ENCODE measurements at regions not wholly inside any gene's neighbourhood (a gene's known extent, or its start where the extent isn't known, plus 50 kb on each side); places are given as distances from the start of the nearest gene placed in this dataset.
"Not testable (repeated sequence)": the region's sequence is repeated elsewhere in the genome, so short reads cannot be mapped to it uniquely, and the experiment has no call there.

GRCh38 chr4:188754372-188755002, 615.2 kb downstream of the TRIML1 start:
- no peak for DNase-seq

DNA sequence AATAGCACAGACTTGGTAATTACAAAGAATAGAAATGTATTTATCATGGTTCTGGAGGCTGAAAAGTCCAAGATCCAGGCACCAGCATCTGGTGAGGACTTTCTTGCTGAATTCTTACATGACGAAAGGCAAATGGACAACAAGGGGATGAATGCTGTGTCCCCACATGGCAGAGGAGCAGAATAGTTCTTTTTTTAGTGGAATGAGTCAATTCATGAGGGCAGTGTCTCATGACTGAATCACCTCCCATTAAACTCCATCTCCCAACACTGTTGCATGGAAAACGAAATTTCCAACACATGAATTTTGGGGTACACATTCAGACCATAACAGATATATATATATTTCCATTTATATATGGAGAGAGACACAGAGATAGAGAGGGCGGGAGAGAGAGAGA, 628.3 kb downstream of the TRIML1 start:
- DNase-seq = no peak

DNA sequence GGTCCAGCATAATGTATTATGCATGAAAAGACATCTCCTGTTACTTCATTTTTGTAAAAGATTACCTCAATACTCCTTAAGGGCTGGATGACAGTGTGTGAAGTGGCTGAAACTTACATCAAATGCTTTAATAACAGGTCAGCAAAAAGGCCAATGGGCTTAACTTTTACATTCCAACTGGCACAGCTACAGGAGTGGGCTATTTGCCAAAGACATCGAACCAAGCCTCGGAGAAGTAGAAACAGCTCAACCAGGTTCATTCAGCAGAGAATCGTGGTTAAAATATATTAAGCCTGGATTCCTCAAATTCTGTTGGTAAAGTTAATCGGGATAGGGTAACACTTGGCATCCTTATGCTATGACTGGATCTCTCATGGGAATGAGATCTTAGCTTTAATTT, 639.7 kb downstream of the TRIML1 start:
- DNase-seq = no peak

DNA sequence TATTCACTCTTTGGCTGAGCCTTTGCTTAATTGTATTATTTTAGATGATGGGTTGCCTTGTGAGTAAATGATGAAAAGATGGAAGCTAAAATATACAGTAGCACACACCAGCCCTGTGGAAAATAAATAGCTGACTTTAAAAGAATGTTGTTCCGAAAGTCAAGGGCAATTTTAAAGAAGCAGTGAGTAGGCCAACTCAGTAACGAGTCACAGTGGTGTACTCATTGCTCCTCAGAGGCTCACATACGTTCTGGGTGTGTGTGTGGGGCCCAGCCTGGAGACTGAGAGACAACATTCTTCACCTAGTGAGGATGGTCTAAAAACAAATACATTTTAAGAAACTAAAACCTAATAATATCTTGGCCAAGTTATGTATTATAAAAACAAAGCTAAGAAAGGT, 640.3 kb downstream of the TRIML1 start:
- DNase-seq = no peak

DNA sequence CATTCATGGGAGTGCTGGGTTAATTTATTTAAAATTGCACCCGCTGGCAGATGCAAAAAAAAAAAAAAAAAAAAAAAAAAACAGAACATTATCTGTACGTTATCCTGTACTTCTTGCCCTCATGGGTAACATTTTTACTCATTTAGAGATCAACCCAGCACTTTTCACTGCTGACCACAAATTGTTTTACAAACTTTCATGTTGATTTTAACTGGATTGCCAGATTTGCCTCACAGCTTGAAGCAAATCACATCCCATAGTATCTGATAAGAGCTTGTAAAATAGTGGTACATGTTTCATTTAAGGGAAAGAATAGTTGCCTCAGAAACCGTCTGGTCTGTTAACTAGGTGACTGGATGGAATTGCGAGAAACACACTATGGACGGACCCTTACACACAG, 640.8 kb downstream of the TRIML1 start:
- DNase-seq = no peak

GRCh38 chr4:188780686-188781085, 641.4 kb downstream of the TRIML1 start:
- no peak for DNase-seq

- no peak for DNase-seq
Measured at GRCh38 chr4:188781655-188782054, 642.4 kb downstream of the TRIML1 start.

GRCh38 chr4:188783175-188783574, 643.9 kb downstream of the TRIML1 start:
- no peak for DNase-seq

DNA sequence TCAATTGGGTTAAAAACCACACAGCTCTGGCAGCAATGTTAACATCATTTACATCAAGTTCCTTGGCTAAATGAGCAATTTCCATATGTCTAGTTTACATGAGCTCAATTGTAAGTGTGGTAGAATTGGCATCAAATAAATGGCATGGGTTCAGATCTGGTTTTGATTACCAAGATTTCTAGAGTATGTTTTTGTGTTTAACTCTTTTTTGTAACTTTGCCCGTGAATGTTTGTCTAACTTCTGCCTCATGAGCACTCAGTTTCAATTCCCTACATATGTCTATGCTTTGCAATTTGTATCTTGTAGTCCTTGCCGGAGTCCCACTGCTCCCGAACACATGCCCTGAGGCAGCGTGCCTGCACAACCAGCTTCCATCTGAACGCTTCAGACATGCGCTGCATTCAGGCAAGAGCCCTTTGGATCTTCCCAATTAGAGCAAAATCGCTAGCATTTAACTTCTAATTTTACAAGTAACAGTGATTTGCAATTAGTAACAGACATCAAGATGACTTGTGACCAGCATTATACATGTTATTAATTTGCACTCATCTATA, 644.4 kb downstream of the TRIML1 start:
- no peak for DNase-seq

DNA sequence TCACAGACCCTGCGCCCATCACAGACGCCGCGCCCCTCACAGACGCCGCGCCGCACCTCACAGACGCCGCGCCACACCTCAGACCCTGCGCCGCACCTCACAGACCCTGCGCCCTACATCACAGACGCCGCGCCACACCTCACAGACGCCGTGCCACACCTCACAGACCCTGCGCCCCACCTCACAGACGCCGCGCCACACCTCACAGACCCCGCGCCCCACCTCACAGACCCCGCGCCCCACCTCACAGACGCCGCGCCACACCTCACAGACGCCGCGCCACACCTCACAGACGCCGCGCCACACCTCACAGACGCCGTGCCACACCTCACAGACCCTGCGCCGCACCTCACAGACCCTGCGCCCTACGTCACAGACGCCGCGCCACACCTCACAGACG, 657.4 kb downstream of the TRIML1 start:
- DNase-seq = not testable (repeated sequence)

DNA sequence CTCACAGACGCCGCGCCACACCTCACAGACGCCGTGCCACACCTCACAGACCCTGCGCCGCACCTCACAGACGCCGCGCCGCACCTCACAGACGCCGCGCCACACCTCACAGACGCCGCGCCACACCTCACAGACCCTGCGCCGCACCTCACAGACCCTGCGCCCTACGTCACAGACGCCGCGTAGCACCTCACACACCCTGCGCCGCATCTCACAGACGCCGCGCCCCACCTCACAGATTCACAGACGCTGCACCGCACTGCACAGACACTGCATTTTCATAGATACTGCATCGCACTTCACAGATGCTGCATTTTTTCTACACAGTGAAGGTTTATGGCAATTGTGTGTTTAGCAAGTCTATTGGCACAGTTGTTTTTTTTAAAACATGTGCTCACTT, 657.8 kb downstream of the TRIML1 start:
- not testable (repeated sequence) for DNase-seq

GRCh38 chr4:188804861-188805260, 665.6 kb downstream of the TRIML1 start:
- no peak for DNase-seq

DNA sequence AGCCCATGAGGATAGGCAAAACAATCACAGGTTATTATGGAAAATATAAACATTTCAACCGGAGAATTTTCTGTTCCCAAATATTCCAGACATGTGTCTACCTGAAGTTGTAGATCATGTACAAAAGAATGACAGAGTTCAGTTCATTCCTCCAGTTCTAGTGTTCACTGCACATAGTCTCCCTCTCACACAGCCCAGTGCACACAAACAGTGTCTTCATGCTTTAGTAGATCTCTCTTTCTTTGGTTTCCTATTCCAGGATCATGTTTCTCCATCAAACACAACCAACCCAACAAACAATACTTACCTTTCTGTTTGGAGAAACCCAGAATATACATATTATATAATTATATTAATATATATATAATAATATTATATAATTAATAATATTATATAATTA, 671.9 kb downstream of the TRIML1 start:
- no peak for DNase-seq

GRCh38 chr4:188812644-188813043, 673.4 kb downstream of the TRIML1 start:
- DNase-seq = no peak

- no peak for DNase-seq
Measured at GRCh38 chr4:188818300-188818699, 679.1 kb downstream of the TRIML1 start.

DNA sequence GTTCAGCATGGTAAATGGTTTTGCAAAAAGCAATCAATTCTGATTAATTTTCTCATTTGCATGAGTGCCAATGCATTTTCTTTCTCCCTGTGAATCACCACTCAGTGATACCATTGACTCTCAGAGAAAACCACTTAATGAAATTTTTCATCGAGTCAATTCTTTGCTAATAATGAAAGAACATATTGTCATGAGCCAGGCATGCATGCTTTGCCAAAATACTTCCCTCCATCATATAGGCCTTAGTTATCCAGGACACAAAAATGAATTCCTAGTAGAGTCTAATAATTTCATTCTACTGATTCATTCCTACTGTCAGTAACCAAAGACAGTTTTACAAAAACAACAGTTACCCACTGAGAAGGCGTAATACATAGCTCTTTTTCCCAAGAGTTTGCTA, 680.0 kb downstream of the TRIML1 start:
- no peak for DNase-seq

GRCh38 chr4:188821500-188821899, 682.3 kb downstream of the TRIML1 start:
- DNase-seq = no peak

DNA sequence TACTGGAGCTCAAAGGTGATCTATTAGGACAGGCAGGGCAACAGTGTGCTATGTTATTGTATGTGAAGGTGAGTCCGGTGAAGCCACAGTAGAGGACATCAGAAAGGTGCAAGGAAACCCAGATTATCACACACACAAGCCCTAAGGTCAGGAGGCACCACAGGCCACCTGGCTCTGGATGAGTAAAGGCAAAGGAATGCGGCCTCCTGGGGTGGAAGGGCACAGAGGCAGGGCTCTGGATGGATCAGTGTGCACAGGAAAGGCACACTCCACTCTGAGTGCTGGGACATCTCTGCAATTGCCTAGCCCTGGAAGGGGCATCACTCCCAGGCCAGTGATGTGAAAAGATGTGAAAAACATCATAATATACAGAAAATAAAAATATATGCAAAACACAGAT, 683.5 kb downstream of the TRIML1 start:
- DNase-seq = no peak

DNA sequence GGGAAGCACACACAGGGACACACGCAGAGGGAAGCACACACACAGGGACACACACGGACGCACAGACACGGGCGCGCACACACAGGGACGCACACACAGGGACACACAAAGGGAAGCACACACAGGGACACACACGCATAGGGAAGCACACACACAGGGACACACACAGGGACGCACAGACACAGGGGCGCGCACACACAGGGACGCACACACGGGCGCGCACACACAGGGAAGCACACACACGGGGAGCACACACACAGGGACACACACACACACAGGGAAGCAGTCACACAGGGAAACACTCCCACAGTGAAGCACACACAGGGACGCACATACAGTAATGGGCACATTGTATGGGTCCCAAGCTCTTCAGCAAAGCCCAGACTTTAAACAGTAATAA, 685.3 kb downstream of the TRIML1 start:
- no peak for DNase-seq

- DNase-seq = no peak
Measured at GRCh38 chr4:188826393-188826792, 687.2 kb downstream of the TRIML1 start.

- DNase-seq = no peak
Measured at GRCh38 chr4:188839704-188840103, 700.5 kb downstream of the TRIML1 start.

DNA sequence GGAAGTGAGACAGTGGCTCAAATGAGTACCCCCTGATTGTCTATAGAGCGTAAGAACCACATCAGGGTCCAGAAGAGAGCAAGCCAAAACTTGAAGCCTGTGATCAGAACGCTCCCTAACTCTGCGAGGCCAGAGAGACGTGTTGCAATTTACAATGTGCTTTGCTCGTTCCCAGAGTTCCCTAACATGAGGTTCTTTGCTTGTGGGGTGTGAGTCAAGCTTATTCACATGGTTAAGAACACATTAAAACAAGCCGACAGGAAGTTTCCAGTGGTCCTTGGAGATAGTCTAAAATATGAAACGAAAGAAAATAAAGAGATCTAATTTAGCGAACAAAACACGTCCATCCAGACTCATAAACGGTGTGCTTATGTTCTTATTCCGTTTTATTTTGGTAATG, 702.3 kb downstream of the TRIML1 start:
- no peak for DNase-seq

DNA sequence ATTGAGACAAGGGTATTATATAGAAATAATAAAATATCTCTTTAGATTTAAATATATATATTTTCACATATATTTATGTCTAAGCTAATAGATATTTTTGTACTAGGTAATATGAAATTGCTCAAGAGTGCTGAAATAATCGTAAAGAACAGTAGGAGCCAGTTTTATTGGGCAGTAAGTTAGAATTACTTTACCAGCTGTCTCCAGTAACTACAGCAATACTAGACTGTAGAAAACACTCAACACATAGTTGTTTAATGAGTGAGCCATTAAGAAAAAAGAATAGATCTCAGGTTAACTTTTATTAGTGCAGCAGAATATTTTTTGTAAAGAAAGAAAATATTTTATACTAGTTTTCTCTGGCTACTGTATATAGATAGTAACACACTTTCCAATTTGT, 715.2 kb downstream of the TRIML1 start:
- no peak for DNase-seq

- DNase-seq = no peak
Measured at GRCh38 chr4:188858696-188859095, 719.5 kb downstream of the TRIML1 start.

DNA sequence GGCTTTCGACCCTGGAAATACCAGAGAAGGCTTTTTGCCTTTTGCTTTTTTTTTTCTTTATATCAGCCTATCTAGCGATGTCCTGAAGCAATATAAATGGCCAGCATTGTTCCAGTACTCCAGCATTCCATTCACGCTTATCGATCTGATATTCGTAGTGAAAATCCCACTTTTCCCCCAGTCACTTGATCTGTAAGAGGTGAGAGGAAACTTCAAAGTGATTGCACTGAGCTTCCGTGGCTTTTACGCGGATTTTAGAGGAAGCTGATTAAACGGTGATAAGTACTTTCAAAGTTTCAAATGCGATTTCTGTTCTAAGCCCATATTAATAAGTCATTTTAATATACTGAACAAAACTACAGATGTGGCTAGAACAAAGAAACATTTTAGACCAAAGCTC, 725.5 kb downstream of the TRIML1 start:
- no peak for DNase-seq

Measured in NCI-H2171 treated with DMSO at 0.1 percent for 48 hours (cell line).